Retinal pigment epithelial cell (primary cell): ENCODE measurements at regions not wholly inside any gene's neighbourhood (a gene's known extent, or its start where the extent isn't known, plus 50 kb on each side); places are given as distances from the start of the nearest gene placed in this dataset.
A peak's percentile ranks its signal among the peaks of the same experiment; 100 is the strongest.
"Not testable (repeated sequence)": the region's sequence is repeated elsewhere in the genome, so short reads cannot be mapped to it uniquely, and the experiment has no call there.

Experiments used
- DNase-seq: peaks from one replicate; pipeline ENCODE4 v3.0.0-alpha.2; 2010; ENCODE audit warnings: low read depth
- H3K4me3 ChIP-seq: 2 replicates; pipeline ENCODE4 v1.5.1; 2011; ENCODE audit warnings: mild to moderate bottlenecking, low read length, control low read depth, moderate library complexity
- CTCF ChIP-seq: conservative IDR thresholded peaks from 2 replicates; pipeline ENCODE4 v1.5.1; 2011; ENCODE audit warnings: low read depth, low read length, control low read depth, inconsistent platforms

- TF ChIP-seq CTCF, result no peak
- H3K4me3 ChIP-seq, result no peak overlapping the region
- DNase-seq, result no peak
Measured at GRCh38 chr11:127790592-127790991, 790.0 kb upstream of the KIRREL3 start.

- TF ChIP-seq CTCF, result peak; percentile 71
- peak; percentile 23 for DNase-seq
- no peak overlapping the region for H3K4me3 ChIP-seq
Measured at GRCh38 chr11:127789927-127790326, 789.4 kb upstream of the KIRREL3 start.

GRCh38 chr11:127772938-127773337 is 772.4 kb upstream of the KIRREL3 start:
- H3K4me3 ChIP-seq, DNase-seq: not testable (repeated sequence)

GRCh38 chr11:127768931-127769330 is 768.4 kb upstream of the KIRREL3 start:
- not testable (repeated sequence) for DNase-seq, H3K4me3 ChIP-seq

GRCh38 chr11:127766734-127767133 is 766.2 kb upstream of the KIRREL3 start:
- no peak for TF ChIP-seq CTCF
- no peak overlapping the region for H3K4me3 ChIP-seq
- no peak for DNase-seq

GRCh38 chr11:127738771-127739286 is 738.3 kb upstream of the KIRREL3 start:
- no peak overlapping the region for H3K4me3 ChIP-seq
- TF ChIP-seq CTCF, result no peak
- DNase-seq, result no peak

- no peak for TF ChIP-seq CTCF
- DNase-seq, result no peak
- no peak overlapping the region for H3K4me3 ChIP-seq
Measured at GRCh38 chr11:127737499-127737898, 736.9 kb upstream of the KIRREL3 start.

- DNase-seq, result no peak
- no peak overlapping the region for H3K4me3 ChIP-seq
- no peak for TF ChIP-seq CTCF
Measured at GRCh38 chr11:127733552-127733951, 733.0 kb upstream of the KIRREL3 start.
